ENCODE measurements at regions not wholly inside any gene's neighbourhood (a gene's known extent, or its start where the extent isn't known, plus 50 kb on each side); places are given as distances from the start of the nearest gene placed in this dataset.

DNA sequence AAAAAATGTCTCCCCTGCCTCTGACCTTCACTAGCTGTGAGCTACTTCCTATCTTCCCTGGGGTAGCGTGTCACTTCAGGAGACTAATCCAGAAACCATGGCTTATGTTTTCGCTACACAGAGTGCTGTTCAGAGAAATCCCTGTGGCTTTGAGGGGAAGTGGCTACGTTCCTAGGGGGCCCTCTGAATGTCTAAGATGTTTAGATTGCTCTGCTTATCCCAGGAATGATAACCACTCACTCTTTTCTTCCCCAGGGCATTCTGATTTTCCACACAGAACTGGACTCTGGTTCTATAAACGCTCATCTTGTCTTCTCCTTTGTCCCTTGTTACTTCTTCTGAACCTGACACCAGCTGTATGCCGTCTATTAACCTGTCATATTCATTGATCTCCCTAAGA, 572.5 kb downstream of the OLFM4 start:
- Histone ChIP-seq H3K4me2 (ENCODE audit: insufficient read depth in 1 of 2, low read depth in 2 of 2, low read length in 2 of 2) (no peak overlapping the region), H3K36me3 (ENCODE audit: control insufficient read depth in 2 of 4, insufficient read depth in 4 of 4, low read length in 3 of 4) (no peaks in the 10 kb centered on the region), H3K56ac (replicated peaks; ENCODE audit: insufficient read length, low read depth, low read length) (no peak overlapping the region), H2AFZ (ENCODE audit: low read length) (no peak overlapping the region), H4K5ac (ENCODE audit: insufficient read length, low read depth, low read length) (no peak overlapping the region), H2BK15ac (ENCODE audit: low read length) (no peak overlapping the region), H4K20me1 (replicated peaks in 1 of 2; ENCODE audit: control insufficient read depth in 1 of 2, insufficient read depth in 2 of 2, low read length in 2 of 2) (no peaks in the 10 kb centered on the region), H3K23me2 (ENCODE audit: low read depth, low read length) (no peaks in the 10 kb centered on the region), H3K4ac (replicated peaks; ENCODE audit: insufficient read length, low read depth, low read length) (no peak overlapping the region), H3K79me1 (ENCODE audit: low read depth, low read length) (no peaks in the 10 kb centered on the region), H2BK20ac (ENCODE audit: low read length) (no peak overlapping the region), H3K9ac (replicated peaks in 1 of 4; ENCODE audit: extremely low read depth in 1 of 4, low read depth in 3 of 4, low read length in 3 of 4) (no peak overlapping the region), H3K27me3 (replicated peaks in 1 of 4; ENCODE audit: control insufficient read depth in 3 of 4, extremely low read depth in 1 of 4, insufficient read depth in 3 of 4, low read length in 3 of 4) (peaks cover 0 to 1% (median 0%) of the 10 kb centered on the region in 4 experiments; a peak in 1 of 7 replicates), H4K8ac (ENCODE audit: extremely low read depth, insufficient read depth, low read length) (no peak overlapping the region), H2BK12ac (ENCODE audit: low read depth, low read length) (no peak overlapping the region), H3K4me3 (ENCODE audit: extremely low read depth in 1 of 4, insufficient read depth in 2 of 4, low read depth in 3 of 4, low read length in 4 of 4) (no peak overlapping the region), H2AK5ac (ENCODE audit: low read depth, low read length) (no peak overlapping the region), H3K14ac (ENCODE audit: insufficient read length) (no peak overlapping the region), H3K27ac (ENCODE audit: low read depth, low read length) (no peak overlapping the region), H2BK120ac (replicated peaks; ENCODE audit: low read depth, low read length) (no peak overlapping the region), H3K4me1 (replicated peaks in 1 of 4; ENCODE audit: control insufficient read depth in 3 of 4, insufficient read depth in 4 of 4, low read length in 3 of 4) (no peaks in the 10 kb centered on the region), H3K18ac (ENCODE audit: extremely low read depth, low read length) (no peak overlapping the region), H4K91ac (replicated peaks; ENCODE audit: insufficient read length, low read length) (no peak overlapping the region), H2BK5ac (ENCODE audit: low read depth, low read length) (no peak overlapping the region), H3K79me2 (ENCODE audit: control insufficient read depth in 1 of 2, insufficient read depth in 2 of 2, low read length in 2 of 2) (no peaks in the 10 kb centered on the region), H3K23ac (ENCODE audit: insufficient read length) (no peak overlapping the region), H3K9me3 (ENCODE audit: insufficient read depth in 2 of 2, low read depth in 1 of 2, low read length in 1 of 2) (no peaks in the 10 kb centered on the region)
- no peak for FAIRE-seq
- TF ChIP-seq CHD1 (IDR thresholded peaks at IDR 0.05; ENCODE audit: low read depth, low read length) (no peak), HDAC2 (IDR thresholded peaks at IDR 0.05; ENCODE audit: borderline replicate concordance in 1 of 2, low read depth in 2 of 2, low read length in 2 of 2) (no peak), KDM1A (IDR thresholded peaks at IDR 0.05; ENCODE audit: borderline replicate concordance, low read length) (no peak), EP300 (IDR thresholded peaks at IDR 0.05; ENCODE audit: borderline replicate concordance in 1 of 2, low read depth in 2 of 2, low read length in 2 of 2) (no peak), CEBPB (IDR thresholded peaks at IDR 0.05; ENCODE audit: low read depth, low read length) (no peak), CHD2 (IDR thresholded peaks at IDR 0.05; ENCODE audit: low read length) (no peak), HDAC6 (IDR thresholded peaks at IDR 0.05; ENCODE audit: low read depth, low read length) (no peak), TAF1 (IDR thresholded peaks at IDR 0.05; ENCODE audit: low read depth, low read length) (no peak)
- no peak for DNase-seq (ENCODE audit: low read depth in 1 of 2, low spot score in 2 of 2)
- CTCF ChIA-PET (ENCODE audit: partially characterized antibody): interaction anchor here (0.9 to 1.0 kb wide), 2 partner anchors 11 to 181 kb away, joined by 3 read pairs; no protein-coding TSS in a partner anchor
- 96% methylated on average over 4 of the region's 5 CpGs; no CpG with 5 or more reads in 1 of the 2 experiments for WGBS, 2 experiments (ENCODE audit: extremely low coverage in 1 of 2, insufficient coverage in 1 of 2, insufficient read length in 1 of 2, insufficient replicate concordance in 2 of 2, low coverage in 1 of 2, low lambda C conversion rate in 2 of 2, missing lambda C conversion rate in 1 of 2)
- POLR2A ChIA-PET (ENCODE audit: partially characterized antibody): no interaction called here
